ENCODE measurements at regions not wholly inside any gene's neighbourhood (a gene's known extent, or its start where the extent isn't known, plus 50 kb on each side); places are given as distances from the start of the nearest gene placed in this dataset.

- TF ChIP-seq POLR2A (IDR thresholded peaks at IDR 0.05) (no peak), CTCF (IDR thresholded peaks at IDR 0.05 in 8 of 11, conservative IDR thresholded peaks at IDR 0.05 in 3 of 11) (no peak)
These were observed 126.9 kb upstream of the PDE4D start for GRCh38 chr5:60020457-60020856.

Data from spleen (tissue), 7 donors.